CD4-positive, CD25-positive, alpha-beta regulatory T cell (primary cell): ENCODE measurements at regions not wholly inside any gene's neighbourhood (a gene's known extent, or its start where the extent isn't known, plus 50 kb on each side); places are given as distances from the start of the nearest gene placed in this dataset.

Experiments used
- ATAC-seq, 2 donors: fragments of 150-1000 bp; cut with Tn5 transposase; one replicate each; pipeline ENCODE4 v1.10.0; 2021; ENCODE audit warnings: low read depth in 2 of 2, moderate number of reproducible peaks in 2 of 2, moderate library complexity in 1 of 2
- DNase-seq, 3 donors: peaks; one replicate each; pipeline versions ENCODE4 v3.0.0 to v3.0.0-alpha.2; 2012 to 2022; ENCODE audit warnings: mixed read lengths in 1 of 3
- H3K27ac ChIP-seq: one replicate; pipeline ENCODE4 v1.7.0; 2013; ENCODE audit warnings: mild to moderate bottlenecking, low read length; ENCODE audit not compliant: insufficient read depth, poor library complexity, severe bottlenecking
- H3K27me3 ChIP-seq: one replicate; pipeline ENCODE4 v1.7.0; 2013; ENCODE audit warnings: low read length; ENCODE audit not compliant: control insufficient read depth, insufficient read depth
- H3K36me3 ChIP-seq: one replicate; pipeline ENCODE4 v1.7.0; 2013; ENCODE audit warnings: mild to moderate bottlenecking, low read length, moderate library complexity; ENCODE audit not compliant: control insufficient read depth, insufficient read depth
- H3K4me1 ChIP-seq: 2 replicates; pipeline ENCODE4 v1.7.0; 2013; ENCODE audit warnings: mild to moderate bottlenecking, low read length; ENCODE audit not compliant: insufficient read depth, control insufficient read depth, poor library complexity, severe bottlenecking
- H3K4me3 ChIP-seq: one replicate; pipeline ENCODE4 v1.7.0; 2013; ENCODE audit warnings: low read depth, mild to moderate bottlenecking, low read length, moderate library complexity
- H3K9me3 ChIP-seq, 2 experiments: 1 replicate in 1 of 2; 2 replicates in 1 of 2; pipeline ENCODE4 v1.7.0; 2013; ENCODE audit warnings: low read length in 2 of 2, mild to moderate bottlenecking in 1 of 2, moderate library complexity in 1 of 2; ENCODE audit not compliant: control insufficient read depth in 2 of 2
- H3K27ac Mint-ChIP-seq, 3 donors: one replicate each; pipeline ENCODE4 v1.8.0; 2020 to 2022; ENCODE audit warnings: mild to moderate bottlenecking in 3 of 3, mixed read lengths in 3 of 3, moderate library complexity in 2 of 3
- H3K27me3 Mint-ChIP-seq: one replicate; pipeline ENCODE4 v1.8.0; 2022; ENCODE audit warnings: mild to moderate bottlenecking, mixed read lengths
- H3K36me3 Mint-ChIP-seq: one replicate; pipeline ENCODE4 v1.8.0; 2020; ENCODE audit warnings: mixed read lengths
- H3K4me1 Mint-ChIP-seq, 4 donors: one replicate each; pipeline ENCODE4 v1.8.0; 2020 to 2022; ENCODE audit warnings: mixed read lengths in 4 of 4, mild to moderate bottlenecking in 1 of 4
- H3K4me3 Mint-ChIP-seq, 4 donors: one replicate each; pipeline ENCODE4 v1.8.0; 2020 to 2022; ENCODE audit warnings: mild to moderate bottlenecking in 4 of 4, mixed read lengths in 4 of 4, moderate library complexity in 3 of 4
- H3K9me3 Mint-ChIP-seq, 7 donors: one replicate each; pipeline ENCODE4 v1.8.0; 2020 to 2022; ENCODE audit warnings: mixed read lengths in 7 of 7, mild to moderate bottlenecking in 3 of 7, moderate library complexity in 2 of 7

- H3K27ac ChIP-seq = no peak overlapping the region
- H3K27me3 ChIP-seq = no peaks in the 10 kb centered on the region
- Mint-ChIP-seq H3K4me3 (no peak overlapping the region), H3K27me3 (no peaks in the 10 kb centered on the region), H3K9me3 (peaks cover 0 to 12% (median 2%) of the 10 kb centered on the region in 7 donors), H3K27ac (no peak overlapping the region), H3K4me1 (no peaks in the 10 kb centered on the region), H3K36me3 (no peaks in the 10 kb centered on the region)
- H3K9me3 ChIP-seq = no peaks in the 10 kb centered on the region
- DNase-seq (no peak), ATAC-seq (no peak)
- H3K4me3 ChIP-seq = no peak overlapping the region
- H3K36me3 ChIP-seq = no peaks in the 10 kb centered on the region
- no peaks in the 10 kb centered on the region for H3K4me1 ChIP-seq
These were observed 56.1 kb downstream of the CAPZA3 start for GRCh38 chr12:18794000-18794399.

GRCh38 chr12:18797604-18798003 is 59.7 kb downstream of the CAPZA3 start:
- Histone ChIP-seq H3K4me1 (no peaks in the 10 kb centered on the region), H3K27me3 (no peaks in the 10 kb centered on the region), H3K9me3 (no peaks in the 10 kb centered on the region), H3K27ac (no peak overlapping the region), H3K4me3 (no peak overlapping the region), H3K36me3 (no peaks in the 10 kb centered on the region)
- Mint-ChIP-seq H3K36me3 (no peaks in the 10 kb centered on the region), H3K4me3 (no peak overlapping the region), H3K27me3 (no peaks in the 10 kb centered on the region), H3K4me1 (no peaks in the 10 kb centered on the region), H3K27ac (no peak overlapping the region), H3K9me3 (peaks cover 0 to 7% (median 2%) of the 10 kb centered on the region in 7 donors)
- no peak for ATAC-seq
- no peak for DNase-seq

- Mint-ChIP-seq H3K27me3 (no peaks in the 10 kb centered on the region), H3K4me3 (no peak overlapping the region), H3K9me3 (peaks cover 0 to 7% (median 2%) of the 10 kb centered on the region in 7 donors), H3K4me1 (no peaks in the 10 kb centered on the region), H3K27ac (no peak overlapping the region), H3K36me3 (no peaks in the 10 kb centered on the region)
- Histone ChIP-seq H3K4me1 (no peaks in the 10 kb centered on the region), H3K27ac (no peak overlapping the region), H3K9me3 (no peaks in the 10 kb centered on the region), H3K27me3 (no peaks in the 10 kb centered on the region), H3K36me3 (no peaks in the 10 kb centered on the region), H3K4me3 (no peak overlapping the region)
- no peak for DNase-seq
- no peak for ATAC-seq
These were observed 60.8 kb downstream of the CAPZA3 start for GRCh38 chr12:18798535-18799361.

DNA sequence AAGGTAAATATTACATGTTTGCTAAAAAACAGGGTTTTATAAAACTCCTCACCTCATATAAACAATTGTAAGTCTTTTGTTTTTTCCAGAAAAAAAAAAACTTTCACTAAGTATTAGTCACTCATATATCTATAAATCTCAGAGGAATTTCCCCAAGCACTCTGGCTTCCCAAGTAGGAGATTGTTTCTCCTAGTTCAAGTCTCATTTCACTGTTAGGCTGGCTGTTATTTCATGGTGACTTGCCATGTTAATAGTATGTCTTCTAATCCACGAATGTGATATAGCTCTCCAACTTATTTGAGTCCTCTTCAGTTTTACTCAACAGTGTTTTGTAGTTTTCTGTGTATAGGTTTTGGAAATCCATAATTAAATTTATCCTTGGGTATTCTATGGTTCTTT is 61.6 kb downstream of the CAPZA3 start:
- H3K4me1 Mint-ChIP-seq = no peaks in the 10 kb centered on the region
- no peak overlapping the region for H3K27ac Mint-ChIP-seq
- Histone ChIP-seq H3K4me3 (no peak overlapping the region), H3K9me3 (no peaks in the 10 kb centered on the region), H3K36me3 (no peaks in the 10 kb centered on the region), H3K27ac (no peak overlapping the region), H3K27me3 (no peaks in the 10 kb centered on the region), H3K4me1 (no peaks in the 10 kb centered on the region)
- DNase-seq (no peak), ATAC-seq (no peak)
- no peak overlapping the region for H3K4me3 Mint-ChIP-seq
- H3K36me3 Mint-ChIP-seq = no peaks in the 10 kb centered on the region
- H3K27me3 Mint-ChIP-seq = no peaks in the 10 kb centered on the region
- peaks cover 0 to 7% (median 2%) of the 10 kb centered on the region in 7 donors for H3K9me3 Mint-ChIP-seq

DNA sequence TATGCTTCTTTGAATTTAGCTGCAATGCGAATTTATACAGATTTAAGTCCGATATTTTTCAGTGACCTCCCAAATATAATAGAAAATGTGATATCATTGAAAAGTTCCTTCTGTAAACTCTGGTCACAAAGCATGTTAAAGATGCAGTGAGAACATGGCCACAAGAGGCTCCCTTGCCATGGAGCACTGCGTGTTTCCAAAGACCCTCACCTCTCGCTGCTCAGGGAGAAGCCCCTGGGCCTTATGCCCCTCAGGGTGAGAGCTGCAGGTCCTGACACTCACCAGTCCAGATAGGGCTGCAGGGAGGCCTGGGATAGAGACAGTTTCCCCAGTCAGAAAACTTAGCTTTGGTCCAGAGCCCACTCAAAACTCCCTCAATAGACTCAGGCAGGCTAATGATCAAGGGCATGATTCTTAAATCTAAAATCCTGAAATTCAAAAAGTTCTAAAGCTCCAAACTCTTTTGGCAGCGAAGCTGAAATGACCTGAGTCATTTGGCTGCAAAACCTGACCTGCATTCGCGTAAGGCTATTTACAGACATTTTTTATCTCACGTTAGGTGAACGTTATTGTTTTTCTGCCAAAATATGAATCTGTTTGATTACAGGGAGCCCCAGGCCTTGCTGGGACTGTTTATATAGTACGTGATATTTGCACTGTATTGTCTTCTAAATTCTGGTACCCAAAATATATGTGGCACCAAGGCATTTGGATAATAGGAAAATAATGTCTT is 67.8 kb downstream of the CAPZA3 start:
- Histone ChIP-seq H3K27ac (no peak overlapping the region), H3K4me1 (no peaks in the 10 kb centered on the region), H3K36me3 (no peaks in the 10 kb centered on the region), H3K9me3 (no peaks in the 10 kb centered on the region), H3K27me3 (no peaks in the 10 kb centered on the region), H3K4me3 (no peak overlapping the region)
- H3K27ac Mint-ChIP-seq = no peak overlapping the region
- H3K27me3 Mint-ChIP-seq = no peaks in the 10 kb centered on the region
- no peaks in the 10 kb centered on the region for H3K4me1 Mint-ChIP-seq
- peaks cover 0 to 11% (median 2%) of the 10 kb centered on the region in 7 donors for H3K9me3 Mint-ChIP-seq
- H3K36me3 Mint-ChIP-seq = no peaks in the 10 kb centered on the region
- no peak overlapping the region for H3K4me3 Mint-ChIP-seq
- no peak for DNase-seq
- ATAC-seq = no peak

DNA sequence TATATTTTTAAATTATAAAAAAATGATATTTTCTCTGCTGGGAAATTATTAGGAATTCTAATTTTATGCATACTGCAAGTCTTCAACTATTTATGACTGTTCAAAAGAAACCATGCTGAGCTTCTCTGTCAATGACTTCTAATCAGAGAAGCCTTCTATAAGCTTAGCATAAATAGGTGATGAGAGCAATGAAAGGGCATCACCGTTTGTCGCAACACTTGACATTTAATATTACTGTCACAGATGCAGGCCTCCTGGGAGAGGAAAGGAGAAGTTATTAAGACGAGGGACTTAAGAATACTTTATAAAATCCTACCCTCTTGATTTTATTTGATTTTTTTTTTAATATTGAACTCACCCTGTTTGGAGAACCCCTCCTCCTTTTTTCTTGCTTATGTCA is 69.8 kb downstream of the CAPZA3 start:
- Histone ChIP-seq H3K4me3 (no peak overlapping the region), H3K4me1 (no peaks in the 10 kb centered on the region), H3K36me3 (no peaks in the 10 kb centered on the region), H3K27me3 (no peaks in the 10 kb centered on the region), H3K27ac (no peak overlapping the region), H3K9me3 (no peaks in the 10 kb centered on the region)
- Mint-ChIP-seq H3K27ac (no peak overlapping the region), H3K4me3 (no peak overlapping the region), H3K36me3 (no peaks in the 10 kb centered on the region), H3K4me1 (no peaks in the 10 kb centered on the region), H3K27me3 (no peaks in the 10 kb centered on the region), H3K9me3 (peaks cover 0 to 11% (median 3%) of the 10 kb centered on the region in 7 donors)
- no peak for ATAC-seq
- DNase-seq = no peak

DNA sequence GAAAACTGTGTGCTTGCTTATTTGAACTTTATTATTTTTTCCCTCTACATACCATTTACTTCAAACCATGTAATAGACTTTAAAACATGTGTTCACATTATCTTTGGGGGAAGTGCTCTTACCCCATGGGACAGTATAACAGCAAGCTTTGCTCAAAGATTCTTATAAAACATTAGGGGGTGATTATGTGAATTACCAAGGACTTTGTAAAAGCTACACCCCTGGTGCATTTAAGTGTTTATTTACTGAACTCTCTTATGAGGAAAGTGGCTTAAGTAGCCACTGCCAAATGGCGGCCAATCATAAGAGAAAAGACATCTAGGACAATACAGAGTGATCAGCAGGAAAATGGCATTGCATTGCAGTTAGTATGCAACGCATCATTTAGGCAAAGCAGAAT is 70.3 kb downstream of the CAPZA3 start:
- Histone ChIP-seq H3K27ac (no peak overlapping the region), H3K4me1 (no peaks in the 10 kb centered on the region), H3K27me3 (no peaks in the 10 kb centered on the region), H3K9me3 (no peaks in the 10 kb centered on the region), H3K4me3 (no peak overlapping the region), H3K36me3 (no peaks in the 10 kb centered on the region)
- Mint-ChIP-seq H3K27ac (no peak overlapping the region), H3K9me3 (peaks cover 0 to 11% (median 3%) of the 10 kb centered on the region in 7 donors), H3K27me3 (no peaks in the 10 kb centered on the region), H3K4me1 (no peaks in the 10 kb centered on the region), H3K36me3 (no peaks in the 10 kb centered on the region), H3K4me3 (no peak overlapping the region)
- no peak for ATAC-seq
- no peak for DNase-seq
